IMR-90 (cell line): ENCODE measurements at regions not wholly inside any gene's neighbourhood (a gene's known extent, or its start where the extent isn't known, plus 50 kb on each side); places are given as distances from the start of the nearest gene placed in this dataset.

Experiments used
- ATAC-seq: fragments of 200-7000 bp; cut with Tn5 transposase; 2 replicates; pipeline ENCODE4 v1.9.1; 2020; ENCODE audit warnings: low read depth, mild to moderate bottlenecking, moderate library complexity
- BruUV-seq: library from RNA; stranded (reverse); fragments of 400-500 nt; replicated peaks from 2 replicates; lab custom pipeline; 2021; lab: Mats Ljungman, UMichigan
- CTCF ChIA-PET: fragments of 300-600 bp; formaldehyde crosslinking; extraction: SDS; loops from one replicate; lab custom pipeline; 2021; ENCODE audit warnings: antibody characterized with exemption; lab: Yijun Ruan, JAX
- POLR2A ChIA-PET: fragments of 300-600 bp; sonication (Branson Sonifier 250); formaldehyde crosslinking; loops from one replicate; lab custom pipeline; 2022; ENCODE audit warnings: antibody characterized with exemption; ENCODE audit not compliant: unreplicated experiment; lab: Charles Lee
- DNase-seq: peaks from one replicate; pipeline ENCODE4 v3.0.0; 2013
- H2AFZ ChIP-seq: replicated peaks from 2 replicates; pipeline ENCODE3; 2013; ENCODE audit warnings: low read length, mild to moderate bottlenecking; ENCODE audit not compliant: poor library complexity
- H2AK5ac ChIP-seq: 2 replicates; pipeline ENCODE4 v1.6.1; 2013; ENCODE audit warnings: low read depth, low read length, inconsistent platforms
- H2AK9ac ChIP-seq: replicated peaks from 2 replicates; pipeline ENCODE3; 2013; ENCODE audit warnings: mild to moderate bottlenecking, low read depth, low read length, moderate library complexity; ENCODE audit not compliant: poor library complexity
- H2BK120ac ChIP-seq: 2 replicates; pipeline ENCODE4 v1.6.1; 2013; ENCODE audit warnings: low read depth, low read length, inconsistent platforms
- H2BK15ac ChIP-seq: 3 replicates; pipeline ENCODE4 v1.6.1; 2013; ENCODE audit warnings: low read depth, low read length, inconsistent platforms
- H2BK20ac ChIP-seq: 2 replicates; pipeline ENCODE4 v1.6.1; 2013; ENCODE audit warnings: low read depth, mild to moderate bottlenecking, inconsistent platforms, low read length, moderate library complexity
- H2BK5ac ChIP-seq: 2 replicates; pipeline ENCODE4 v1.6.1; 2013; ENCODE audit warnings: mild to moderate bottlenecking, low read depth, low read length, inconsistent platforms; ENCODE audit not compliant: poor library complexity, severe bottlenecking
- H3K14ac ChIP-seq: replicated peaks from 2 replicates; pipeline ENCODE4 v1.6.1; 2013; ENCODE audit warnings: low read depth, low read length, inconsistent platforms
- H3K18ac ChIP-seq: 2 replicates; pipeline ENCODE4 v1.6.1; 2013; ENCODE audit warnings: low read depth, low read length, control low read depth
- H3K23ac ChIP-seq: 2 replicates; pipeline ENCODE4 v1.6.1; 2013; ENCODE audit warnings: low read depth, low read length, inconsistent platforms
- H3K27ac ChIP-seq: 2 replicates; pipeline ENCODE4 v1.5.1; 2013; ENCODE audit warnings: mild to moderate bottlenecking, control low read depth, low read length; ENCODE audit not compliant: insufficient read depth
- H3K27me3 ChIP-seq: 2 replicates; pipeline ENCODE4 v1.6.1; 2013; ENCODE audit warnings: low read length; ENCODE audit not compliant: control insufficient read depth, insufficient read depth
- H3K36me3 ChIP-seq: 2 replicates; pipeline ENCODE4 v1.6.1; 2013; ENCODE audit warnings: low read length, mixed read lengths; ENCODE audit not compliant: control insufficient read depth, insufficient read depth
- H3K4ac ChIP-seq: 2 replicates; pipeline ENCODE4 v1.6.1; 2013; ENCODE audit warnings: low read depth, low read length, inconsistent platforms
- H3K4me1 ChIP-seq: 2 replicates; pipeline ENCODE4 v1.6.1; 2013; ENCODE audit warnings: low read length, mixed read lengths; ENCODE audit not compliant: control insufficient read depth, insufficient read depth
- H3K4me2 ChIP-seq: 2 replicates; pipeline ENCODE4 v1.6.1; 2013; ENCODE audit warnings: low read depth, mild to moderate bottlenecking, control low read depth, low read length, moderate library complexity
- H3K4me3 ChIP-seq: 2 replicates; pipeline ENCODE4 v1.5.1; 2013; ENCODE audit warnings: low read depth, mild to moderate bottlenecking, control low read depth, low read length, moderate library complexity; ENCODE audit not compliant: insufficient read depth
- H3K56ac ChIP-seq: 2 replicates; pipeline ENCODE4 v1.6.1; 2013; ENCODE audit warnings: low read length, inconsistent platforms; ENCODE audit not compliant: insufficient read depth; ENCODE audit errors: extremely low read depth
- H3K79me1 ChIP-seq, 2 experiments: 2 replicates each; pipeline ENCODE4 v1.6.1; 2013; ENCODE audit warnings: low read length in 2 of 2, inconsistent platforms in 1 of 2, low read depth in 1 of 2
- H3K9ac ChIP-seq: 2 replicates; pipeline ENCODE4 v1.6.1; 2013; ENCODE audit warnings: low read depth, low read length, control low read depth
- H3K9me1 ChIP-seq: 2 replicates; pipeline ENCODE4 v1.6.1; 2013; ENCODE audit warnings: low read length, inconsistent platforms; ENCODE audit not compliant: insufficient read depth
- H3K9me3 ChIP-seq: 2 replicates; pipeline ENCODE4 v1.6.1; 2013; ENCODE audit warnings: low read length; ENCODE audit not compliant: control insufficient read depth, insufficient read depth
- H4K20me1 ChIP-seq: 2 replicates; pipeline ENCODE4 v1.6.1; 2013; ENCODE audit warnings: low read length, inconsistent platforms; ENCODE audit not compliant: insufficient read depth
- H4K5ac ChIP-seq: 2 replicates; pipeline ENCODE4 v1.6.1; 2013; ENCODE audit warnings: mild to moderate bottlenecking, low read depth, low read length, control low read depth
- H4K8ac ChIP-seq, 2 experiments: 2 replicates each; pipeline ENCODE4 v1.6.1; 2013; ENCODE audit warnings: low read depth in 2 of 2, low read length in 2 of 2, control low read depth in 1 of 2, inconsistent platforms in 1 of 2
- H4K91ac ChIP-seq: 2 replicates; pipeline ENCODE4 v1.6.1; 2013; ENCODE audit warnings: low read depth, low read length, inconsistent platforms; ENCODE audit not compliant: insufficient read depth
- BHLHE40 ChIP-seq: fragments of 150-350 bp; IDR thresholded peaks from 2 replicates; pipeline ENCODE4 v1.6.1; 2016; ENCODE audit warnings: mild to moderate bottlenecking, low read depth, low read length
- CEBPB ChIP-seq: IDR thresholded peaks from 2 replicates; pipeline ENCODE4 v1.6.1; 2012; ENCODE audit warnings: low read depth, low read length, improper control_type of control experiment
- CHD1 ChIP-seq: IDR thresholded peaks from 2 replicates; pipeline ENCODE4 v1.6.1; 2012; ENCODE audit warnings: low read depth, low read length, improper control_type of control experiment
- FOS ChIP-seq: fragments of 150-350 bp; IDR thresholded peaks from 2 replicates; pipeline ENCODE4 v1.6.1; 2016; ENCODE audit warnings: low read depth, low read length
- MAFK ChIP-seq: IDR thresholded peaks from 2 replicates; pipeline ENCODE4 v1.6.1; 2012; ENCODE audit warnings: low read depth, low read length, improper control_type of control experiment
- MAZ ChIP-seq: IDR thresholded peaks from 2 replicates; pipeline ENCODE4 v1.6.1; 2012; ENCODE audit warnings: low read depth, mild to moderate bottlenecking, low read length, improper control_type of control experiment, moderate library complexity, borderline replicate concordance
- MXI1 ChIP-seq: IDR thresholded peaks from 2 replicates; pipeline ENCODE4 v1.6.1; 2012; ENCODE audit warnings: low read depth, mild to moderate bottlenecking, low read length, moderate library complexity, borderline replicate concordance
- NFE2L2 ChIP-seq: fragments of 150-350 bp; IDR thresholded peaks from 2 replicates; pipeline ENCODE4 v1.6.1; 2016; ENCODE audit warnings: low read depth, mild to moderate bottlenecking, low read length
- RAD21 ChIP-seq: IDR thresholded peaks from 2 replicates; pipeline ENCODE4 v1.6.1; 2012; ENCODE audit warnings: low read length, improper control_type of control experiment
- RCOR1 ChIP-seq: IDR thresholded peaks from 2 replicates; pipeline ENCODE4 v1.6.1; 2012; ENCODE audit warnings: mild to moderate bottlenecking, low read length, improper control_type of control experiment; ENCODE audit not compliant: insufficient replicate concordance
- RFX5 ChIP-seq: IDR thresholded peaks from 2 replicates; pipeline ENCODE4 v1.8.0; 2012; ENCODE audit warnings: low read depth, mild to moderate bottlenecking, low read length, moderate library complexity
- USF2 ChIP-seq: fragments of 150-350 bp; IDR thresholded peaks from 2 replicates; pipeline ENCODE4 v1.6.1; 2017; ENCODE audit warnings: mild to moderate bottlenecking, antibody characterized with exemption, low read length, low read depth
- WGBS, 2 experiments: methylation state at CpG; one replicate each; pipeline versions ENCODE4 v1.1.5 to v1.1.7; 2013; ENCODE audit warnings: missing lambda C conversion rate in 2 of 2; ENCODE audit not compliant: insufficient read length in 1 of 2; ENCODE audit errors: extremely low coverage in 2 of 2; 5-methylcytosine and 5-hydroxymethylcytosine counted together
- dilution Hi-C: fragments of 300-500 bp; cut with HindIII; formaldehyde crosslinking; loops from one replicate; pipeline ENCODE4 v1.14.3; 2018; ENCODE audit warnings: low sequenced_read_pairs; ENCODE audit not compliant: unreplicated experiment
- in situ Hi-C: fragments of 300-500 bp; cut with MboI; formaldehyde crosslinking; loops from 3 replicates; pipeline ENCODE4 v1.14.3; 2019; ENCODE audit warnings: low sequenced_read_pairs, inconsistent platforms, mixed read lengths
- intact Hi-C: fragments of 100-400 bp; cut with micrococcal nuclease; formaldehyde crosslinking; loops from 2 replicates; pipeline ENCODE4 v1.10.0; 2022
- TF ChIP-seq, protein P1 (sequence below): fragments of 150-350 bp; IDR thresholded peaks from 2 replicates; pipeline ENCODE4 v1.6.1; 2016; ENCODE audit warnings: low read depth, mild to moderate bottlenecking, low read length, moderate library complexity, borderline replicate concordance
- TF ChIP-seq, protein P2 (sequence below): conservative IDR thresholded peaks from 2 replicates; pipeline ENCODE4 v1.5.1; 2012; ENCODE audit warnings: mild to moderate bottlenecking, low read depth, low read length, improper control_type of control experiment

GRCh38 chr13:52899206-52899605 lies 50.8 kb upstream of the PCDH8 start:
- no peak for ATAC-seq
- Histone ChIP-seq H3K4me1 (no peaks in the 10 kb centered on the region), H3K18ac (no peak overlapping the region), H3K36me3 (no peaks in the 10 kb centered on the region), H3K14ac (no peak overlapping the region), H3K9me1 (no peaks in the 10 kb centered on the region), H2BK20ac (no peak overlapping the region), H3K23ac (no peak overlapping the region), H3K4me3 (no peak overlapping the region), H4K91ac (no peak overlapping the region), H3K27ac (no peak overlapping the region), H2BK15ac (no peak overlapping the region), H2BK5ac (no peak overlapping the region), H4K8ac (no peak overlapping the region), H2AK9ac (no peak overlapping the region), H3K56ac (no peak overlapping the region), H2AK5ac (no peak overlapping the region), H3K79me1 (no peaks in the 10 kb centered on the region), H4K20me1 (no peaks in the 10 kb centered on the region), H3K27me3 (no peaks in the 10 kb centered on the region), H4K5ac (no peak overlapping the region), H3K9ac (no peak overlapping the region), H3K4ac (no peak overlapping the region), H3K4me2 (no peak overlapping the region), H2AFZ (no peak overlapping the region), H3K9me3 (no peaks in the 10 kb centered on the region), H2BK120ac (no peak overlapping the region)
- no TSS peak for BruUV-seq
- TF ChIP-seq MAFK (no peak), USF2 (no peak), BHLHE40 (no peak), RCOR1 (no peak), RFX5 (no peak), FOS (no peak), NFE2L2 (no peak), CEBPB (no peak), MXI1 (no peak), MAZ (no peak), RAD21 (no peak), CHD1 (no peak)
- TF ChIP-seq, protein P1, sequence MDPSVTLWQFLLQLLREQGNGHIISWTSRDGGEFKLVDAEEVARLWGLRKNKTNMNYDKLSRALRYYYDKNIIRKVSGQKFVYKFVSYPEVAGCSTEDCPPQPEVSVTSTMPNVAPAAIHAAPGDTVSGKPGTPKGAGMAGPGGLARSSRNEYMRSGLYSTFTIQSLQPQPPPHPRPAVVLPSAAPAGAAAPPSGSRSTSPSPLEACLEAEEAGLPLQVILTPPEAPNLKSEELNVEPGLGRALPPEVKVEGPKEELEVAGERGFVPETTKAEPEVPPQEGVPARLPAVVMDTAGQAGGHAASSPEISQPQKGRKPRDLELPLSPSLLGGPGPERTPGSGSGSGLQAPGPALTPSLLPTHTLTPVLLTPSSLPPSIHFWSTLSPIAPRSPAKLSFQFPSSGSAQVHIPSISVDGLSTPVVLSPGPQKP: no peak
- TF ChIP-seq, protein P2, sequence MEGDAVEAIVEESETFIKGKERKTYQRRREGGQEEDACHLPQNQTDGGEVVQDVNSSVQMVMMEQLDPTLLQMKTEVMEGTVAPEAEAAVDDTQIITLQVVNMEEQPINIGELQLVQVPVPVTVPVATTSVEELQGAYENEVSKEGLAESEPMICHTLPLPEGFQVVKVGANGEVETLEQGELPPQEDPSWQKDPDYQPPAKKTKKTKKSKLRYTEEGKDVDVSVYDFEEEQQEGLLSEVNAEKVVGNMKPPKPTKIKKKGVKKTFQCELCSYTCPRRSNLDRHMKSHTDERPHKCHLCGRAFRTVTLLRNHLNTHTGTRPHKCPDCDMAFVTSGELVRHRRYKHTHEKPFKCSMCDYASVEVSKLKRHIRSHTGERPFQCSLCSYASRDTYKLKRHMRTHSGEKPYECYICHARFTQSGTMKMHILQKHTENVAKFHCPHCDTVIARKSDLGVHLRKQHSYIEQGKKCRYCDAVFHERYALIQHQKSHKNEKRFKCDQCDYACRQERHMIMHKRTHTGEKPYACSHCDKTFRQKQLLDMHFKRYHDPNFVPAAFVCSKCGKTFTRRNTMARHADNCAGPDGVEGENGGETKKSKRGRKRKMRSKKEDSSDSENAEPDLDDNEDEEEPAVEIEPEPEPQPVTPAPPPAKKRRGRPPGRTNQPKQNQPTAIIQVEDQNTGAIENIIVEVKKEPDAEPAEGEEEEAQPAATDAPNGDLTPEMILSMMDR: no peak
- dilution Hi-C loops: no loop called here
- POLR2A ChIA-PET: no interaction called here
- in situ Hi-C loops: no loop called here
- WGBS, 2 experiments: 58% methylated on average over 3 of the region's 5 CpGs; no CpG with 5 or more reads in 1 of the 2 experiments
- CTCF ChIA-PET: no interaction called here
- DNase-seq: no peak
- intact Hi-C loops: no loop called here
